ENCODE measurements at regions not wholly inside any gene's neighbourhood (a gene's known extent, or its start where the extent isn't known, plus 50 kb on each side); places are given as distances from the start of the nearest gene placed in this dataset.

GRCh38 chr13:38204556-38204955, 145.1 kb upstream of the UFM1 start:
- Histone ChIP-seq H3K9me3 (replicated peaks in 1 of 3) (peaks cover 0 to 4% (median 0%) of the 10 kb centered on the region in 3 donors), H3K4me3 (no peak overlapping the region), H3K36me3 (replicated peaks in 1 of 2) (no peaks in the 10 kb centered on the region), H3K4me1 (replicated peaks in 1 of 2) (no peaks in the 10 kb centered on the region), H3K27me3 (no peaks in the 10 kb centered on the region), H3K27ac (no peak overlapping the region)
- TF ChIP-seq POLR2A (IDR thresholded peaks at IDR 0.05) (no peak), CTCF (IDR thresholded peaks at IDR 0.05) (no peak)
- DNase-seq, result no peak
- intact Hi-C loops (cut with DNase I), result no loop called here

GRCh38 chr13:38202740-38203139, 146.9 kb upstream of the UFM1 start:
- Histone ChIP-seq H3K27me3 (no peaks in the 10 kb centered on the region), H3K4me3 (no peak overlapping the region), H3K4me1 (replicated peaks in 1 of 2) (no peaks in the 10 kb centered on the region), H3K27ac (no peak overlapping the region), H3K9me3 (replicated peaks in 1 of 3) (peaks cover 0 to 4% (median 0%) of the 10 kb centered on the region in 3 donors), H3K36me3 (replicated peaks in 1 of 2) (no peaks in the 10 kb centered on the region)
- 56 to 69% (median 66%) methylated on average over 4 of the region's 4 CpGs for WGBS, 4 donors
- TF ChIP-seq CTCF (IDR thresholded peaks at IDR 0.05) (no peak), POLR2A (IDR thresholded peaks at IDR 0.05) (no peak)
- intact Hi-C loops (cut with DNase I), result no loop called here
- DNase-seq, result no peak

- TF ChIP-seq CTCF (IDR thresholded peaks at IDR 0.05), result no peak
- TF ChIP-seq POLR2A (IDR thresholded peaks at IDR 0.05), result no peak
- Histone ChIP-seq H3K36me3 (replicated peaks in 1 of 2) (no peaks in the 10 kb centered on the region), H3K27me3 (no peaks in the 10 kb centered on the region), H3K4me1 (replicated peaks in 1 of 2) (no peaks in the 10 kb centered on the region), H3K9me3 (replicated peaks in 1 of 3) (no peaks in the 10 kb centered on the region), H3K27ac (no peak overlapping the region), H3K4me3 (no peak overlapping the region)
- 70 to 83% (median 78%) methylated on average over 3 of the region's 3 CpGs for WGBS, 4 donors
- intact Hi-C loops (cut with DNase I), result no loop called here
- no peak for DNase-seq
These were observed 158.6 kb upstream of the UFM1 start for GRCh38 chr13:38191016-38191415.

- TF ChIP-seq CTCF (IDR thresholded peaks at IDR 0.05) (no peak), POLR2A (IDR thresholded peaks at IDR 0.05) (no peak)
- 65 to 74% (median 67%) methylated on average over 1 of the region's 1 CpG for WGBS, 4 donors
- no peaks in the 10 kb centered on the region for H3K4me1 ChIP-seq (replicated peaks in 1 of 2)
- no peak overlapping the region for H3K4me3 ChIP-seq
- no peaks in the 10 kb centered on the region for H3K9me3 ChIP-seq (replicated peaks in 1 of 3)
- DNase-seq, result no peak
- intact Hi-C loops (cut with DNase I), result no loop called here
- no peaks in the 10 kb centered on the region for H3K36me3 ChIP-seq (replicated peaks in 1 of 2)
- H3K27me3 ChIP-seq, result no peaks in the 10 kb centered on the region
- no peak overlapping the region for H3K27ac ChIP-seq
These were observed 169.0 kb upstream of the UFM1 start for GRCh38 chr13:38180670-38181069.

Data from adrenal gland (tissue), 9 donors.